A673 (cell line): ENCODE measurements at regions not wholly inside any gene's neighbourhood (a gene's known extent, or its start where the extent isn't known, plus 50 kb on each side); places are given as distances from the start of the nearest gene placed in this dataset.
"Not testable (repeated sequence)": the region's sequence is repeated elsewhere in the genome, so short reads cannot be mapped to it uniquely, and the experiment has no call there.

Experiments
- BruUV-seq: library from RNA; stranded (reverse); fragments of 400-500 nt; replicated peaks from 2 replicates; lab custom pipeline; 2021; lab: Mats Ljungman, UMichigan
- CTCF ChIA-PET: fragments of 300-600 bp; sonication (Branson Sonifier 250); formaldehyde crosslinking; loops from one replicate; lab custom pipeline; 2022; ENCODE audit warnings: antibody characterized with exemption; lab: Charles Lee
- POLR2A ChIA-PET: fragments of 300-600 bp; sonication (Branson Sonifier 250); formaldehyde crosslinking; loops from one replicate; lab custom pipeline; 2022; ENCODE audit warnings: antibody characterized with exemption; ENCODE audit not compliant: low non-redundant PET; lab: Charles Lee
- DNase-seq: peaks from one replicate; pipeline ENCODE4 v3.0.0-alpha.2; 2015; ENCODE audit warnings: low spot score
- H3K27ac ChIP-seq: fragments of 200-600 bp; sonication (generic); 2 replicates; pipeline ENCODE4 v1.5.1; 2016; ENCODE audit warnings: mixed run types, low read depth, mild to moderate bottlenecking, mixed read lengths, antibody characterized with exemption, low read length; ENCODE audit not compliant: poor library complexity, severe bottlenecking
- H3K27me3 ChIP-seq: fragments of 200-600 bp; sonication (generic); replicated peaks from 2 replicates; pipeline ENCODE4 v1.6.1; 2017; ENCODE audit warnings: mixed run types, low read depth, mild to moderate bottlenecking, mixed read lengths, antibody characterized with exemption, low read length; ENCODE audit not compliant: insufficient read depth, poor library complexity
- H3K36me3 ChIP-seq: fragments of 200-600 bp; sonication (generic); 2 replicates; pipeline ENCODE4 v1.6.1; 2016; ENCODE audit warnings: mixed run types, mild to moderate bottlenecking, mixed read lengths, antibody characterized with exemption, low read length; ENCODE audit not compliant: insufficient read depth, poor library complexity, severe bottlenecking
- H3K4me1 ChIP-seq: fragments of 200-600 bp; sonication (generic); 2 replicates; pipeline ENCODE4 v1.6.1; 2017; ENCODE audit warnings: mixed run types, mild to moderate bottlenecking, mixed read lengths, antibody characterized with exemption, low read length; ENCODE audit not compliant: insufficient read depth, poor library complexity, severe bottlenecking
- H3K4me3 ChIP-seq: fragments of 200-600 bp; sonication (generic); 2 replicates; pipeline ENCODE4 v1.5.1; 2016; ENCODE audit warnings: low read depth, mixed run types, mild to moderate bottlenecking, mixed read lengths, low read length; ENCODE audit not compliant: poor library complexity, severe bottlenecking
- H3K9me3 ChIP-seq: fragments of 200-600 bp; sonication (generic); 2 replicates; pipeline ENCODE4 v1.6.1; 2016; ENCODE audit warnings: mixed run types, low read depth, mild to moderate bottlenecking, mixed read lengths, antibody characterized with exemption, low read length; ENCODE audit not compliant: poor library complexity, severe bottlenecking
- CTCF ChIP-seq: fragments of 300-800, 200-600 bp; sonication (generic); conservative IDR thresholded peaks from 2 replicates; pipeline ENCODE4 v1.5.1; 2017; ENCODE audit warnings: low read depth, mild to moderate bottlenecking, antibody characterized with exemption, low read length, moderate library complexity, mixed read lengths
- EZH2 ChIP-seq: fragments of 200-600 bp; sonication (generic); IDR thresholded peaks from 2 replicates; pipeline ENCODE4 v1.6.1; 2017; ENCODE audit warnings: borderline replicate concordance, low read depth, mild to moderate bottlenecking, mixed read lengths, antibody characterized with exemption, low read length; ENCODE audit not compliant: poor library complexity, severe bottlenecking
- intact Hi-C: fragments of 100-400 bp; cut with micrococcal nuclease; formaldehyde crosslinking; loops from one replicate; pipeline ENCODE4 v1.10.0; 2022; ENCODE audit not compliant: unreplicated experiment

GRCh38 chr13:19050901-19051300 is 130.7 kb downstream of the TUBA3C start:
- H3K4me1 ChIP-seq = no peaks in the 10 kb centered on the region
- intact Hi-C loops = no loop called here
- no peak overlapping the region for H3K27ac ChIP-seq
- TF ChIP-seq CTCF = no peak
- TF ChIP-seq EZH2 = no peak
- no peak overlapping the region for H3K4me3 ChIP-seq
- H3K9me3 ChIP-seq = no peaks in the 10 kb centered on the region
- no peaks in the 10 kb centered on the region for H3K27me3 ChIP-seq
- no peaks in the 10 kb centered on the region for H3K36me3 ChIP-seq
- DNase-seq = no peak
- CTCF ChIA-PET = no interaction called here
- BruUV-seq = no TSS peak
- POLR2A ChIA-PET = no interaction called here

DNA sequence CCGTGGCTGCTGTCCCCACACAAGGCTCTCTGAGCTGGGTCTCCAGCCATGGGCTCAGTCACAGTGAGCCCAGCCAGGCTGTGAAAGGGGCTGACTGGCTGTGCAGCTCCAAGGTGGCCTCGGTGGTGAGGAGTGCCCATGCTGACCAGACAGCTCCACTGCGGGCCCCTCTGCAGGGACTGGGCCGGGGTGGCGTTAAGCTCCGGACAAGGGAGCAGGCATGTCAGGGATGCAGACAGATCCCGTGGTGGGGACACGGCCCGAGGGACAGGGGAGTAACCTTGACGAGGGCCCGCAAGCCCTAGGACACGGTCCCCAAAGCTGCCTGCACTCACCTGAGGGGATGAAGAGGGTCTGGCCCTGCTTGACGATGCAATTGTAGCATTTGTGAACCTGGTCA is 132.0 kb downstream of the TUBA3C start:
- H3K36me3 ChIP-seq, POLR2A ChIA-PET, intact Hi-C loops, DNase-seq, H3K9me3 ChIP-seq, BruUV-seq, H3K27me3 ChIP-seq, H3K4me1 ChIP-seq, CTCF ChIA-PET, H3K4me3 ChIP-seq, H3K27ac ChIP-seq: not testable (repeated sequence)

GRCh38 chr13:19048381-19048780 is 133.2 kb downstream of the TUBA3C start:
- intact Hi-C loops = no loop called here
- no peaks in the 10 kb centered on the region for H3K4me1 ChIP-seq
- no peak overlapping the region for H3K27ac ChIP-seq
- DNase-seq = no peak
- BruUV-seq = no TSS peak
- H3K27me3 ChIP-seq = no peaks in the 10 kb centered on the region
- no peaks in the 10 kb centered on the region for H3K9me3 ChIP-seq
- POLR2A ChIA-PET = no interaction called here
- CTCF ChIA-PET = no interaction called here
- TF ChIP-seq EZH2 (no peak), CTCF (no peak)
- H3K4me3 ChIP-seq = no peak overlapping the region
- H3K36me3 ChIP-seq = no peaks in the 10 kb centered on the region

GRCh38 chr13:19023115-19023514 is 158.5 kb downstream of the TUBA3C start:
- POLR2A ChIA-PET = no interaction called here
- Histone ChIP-seq H3K9me3 (no peaks in the 10 kb centered on the region), H3K36me3 (no peaks in the 10 kb centered on the region), H3K27ac (no peak overlapping the region), H3K27me3 (no peaks in the 10 kb centered on the region), H3K4me3 (no peak overlapping the region), H3K4me1 (no peaks in the 10 kb centered on the region)
- CTCF ChIA-PET = no interaction called here
- TF ChIP-seq EZH2 (no peak), CTCF (no peak)
- no peak for DNase-seq
- intact Hi-C loops = no loop called here
- BruUV-seq = no TSS peak
